ENCODE measurements at regions not wholly inside any gene's neighbourhood (a gene's known extent, or its start where the extent isn't known, plus 50 kb on each side); places are given as distances from the start of the nearest gene placed in this dataset.

GRCh38 chr2:120456867-120457266 is 110.9 kb downstream of the INHBB start:
- H3K4me1 ChIP-seq (ENCODE audit: insufficient read depth, low read length): peaks cover 22% of the 10 kb centered on the region
- no peak overlapping the region for H3K9ac ChIP-seq (ENCODE audit: low read length)
- H4K20me1 ChIP-seq (ENCODE audit: insufficient read depth, low read length): no peaks in the 10 kb centered on the region
- H3K27ac ChIP-seq (ENCODE audit: low read depth, low read length): no peak overlapping the region
- no peaks in the 10 kb centered on the region for H3K79me2 ChIP-seq (ENCODE audit: insufficient read depth, low read length)
- no peak overlapping the region for H3K4me2 ChIP-seq (ENCODE audit: low read length)
- Mint-ChIP-seq H3K27ac (ENCODE audit: unreplicated experiment) (no peak overlapping the region), H3K36me3 (ENCODE audit: low read depth, unreplicated experiment) (peaks cover 2% of the 10 kb centered on the region), H3K4me1 (ENCODE audit: low read depth, unreplicated experiment) (peaks cover 22% of the 10 kb centered on the region), H3K4me3 (ENCODE audit: unreplicated experiment) (no peak overlapping the region), H3K9me3 (ENCODE audit: unreplicated experiment) (peaks cover 17% of the 10 kb centered on the region), H3K27me3 (ENCODE audit: low read depth, unreplicated experiment) (peaks cover 27% of the 10 kb centered on the region)
- peaks cover 2% of the 10 kb centered on the region for H3K9me3 ChIP-seq (ENCODE audit: insufficient read depth, low read depth, low read length)
- no peaks in the 10 kb centered on the region for H3K27me3 ChIP-seq (ENCODE audit: insufficient read depth, low read length)
- H3K36me3 ChIP-seq (ENCODE audit: insufficient read depth, low read length): no peaks in the 10 kb centered on the region
- no peak overlapping the region for H2AFZ ChIP-seq (ENCODE audit: low read depth, low read length)
- FAIRE-seq (no peak), DNase-seq (ENCODE audit: low read depth) (no peak)
- no peak overlapping the region for H3K4me3 ChIP-seq (ENCODE audit: insufficient read depth, low read depth, low read length)
- TF ChIP-seq CTCF (IDR thresholded peaks at IDR 0.05; ENCODE audit: insufficient read depth, low read depth, low read length): no peak
- no peak for TF ChIP-seq EZH2 (IDR thresholded peaks at IDR 0.05; ENCODE audit: insufficient read depth, low read length)

- H3K27ac ChIP-seq (ENCODE audit: low read depth, low read length): no peak overlapping the region
- H3K36me3 ChIP-seq (ENCODE audit: insufficient read depth, low read length): no peaks in the 10 kb centered on the region
- no peak overlapping the region for H3K9ac ChIP-seq (ENCODE audit: low read length)
- H3K4me3 ChIP-seq (ENCODE audit: insufficient read depth, low read depth, low read length): no peak overlapping the region
- Mint-ChIP-seq H3K4me3 (ENCODE audit: unreplicated experiment) (no peak overlapping the region), H3K36me3 (ENCODE audit: low read depth, unreplicated experiment) (peaks cover 2% of the 10 kb centered on the region), H3K9me3 (ENCODE audit: unreplicated experiment) (peaks cover 17% of the 10 kb centered on the region), H3K27me3 (ENCODE audit: low read depth, unreplicated experiment) (peaks cover 37% of the 10 kb centered on the region), H3K27ac (ENCODE audit: unreplicated experiment) (no peak overlapping the region), H3K4me1 (ENCODE audit: low read depth, unreplicated experiment) (peaks cover 5% of the 10 kb centered on the region)
- H3K79me2 ChIP-seq (ENCODE audit: insufficient read depth, low read length): no peaks in the 10 kb centered on the region
- peaks cover 2% of the 10 kb centered on the region for H3K9me3 ChIP-seq (ENCODE audit: insufficient read depth, low read depth, low read length)
- no peak overlapping the region for H2AFZ ChIP-seq (ENCODE audit: low read depth, low read length)
- H3K4me2 ChIP-seq (ENCODE audit: low read length): no peak overlapping the region
- no peaks in the 10 kb centered on the region for H4K20me1 ChIP-seq (ENCODE audit: insufficient read depth, low read length)
- no peak for TF ChIP-seq CTCF (IDR thresholded peaks at IDR 0.05; ENCODE audit: insufficient read depth, low read depth, low read length)
- no peak for TF ChIP-seq EZH2 (IDR thresholded peaks at IDR 0.05; ENCODE audit: insufficient read depth, low read length)
- FAIRE-seq (no peak), DNase-seq (ENCODE audit: low read depth) (no peak)
- peaks cover 7% of the 10 kb centered on the region for H3K4me1 ChIP-seq (ENCODE audit: insufficient read depth, low read length)
- H3K27me3 ChIP-seq (ENCODE audit: insufficient read depth, low read length): peaks cover 2% of the 10 kb centered on the region
Observed at GRCh38 chr2:120460511-120460910, 114.6 kb downstream of the INHBB start.

GRCh38 chr2:120461092-120461491 is 115.2 kb downstream of the INHBB start:
- Histone ChIP-seq H2AFZ (ENCODE audit: low read depth, low read length) (no peak overlapping the region), H4K20me1 (ENCODE audit: insufficient read depth, low read length) (no peaks in the 10 kb centered on the region), H3K79me2 (ENCODE audit: insufficient read depth, low read length) (no peaks in the 10 kb centered on the region), H3K4me1 (ENCODE audit: insufficient read depth, low read length) (peaks cover 7% of the 10 kb centered on the region), H3K9me3 (ENCODE audit: insufficient read depth, low read depth, low read length) (peaks cover 2% of the 10 kb centered on the region), H3K27me3 (ENCODE audit: insufficient read depth, low read length) (peaks cover 2% of the 10 kb centered on the region), H3K27ac (ENCODE audit: low read depth, low read length) (no peak overlapping the region), H3K9ac (ENCODE audit: low read length) (no peak overlapping the region), H3K4me3 (ENCODE audit: insufficient read depth, low read depth, low read length) (no peak overlapping the region), H3K36me3 (ENCODE audit: insufficient read depth, low read length) (no peaks in the 10 kb centered on the region), H3K4me2 (ENCODE audit: low read length) (no peak overlapping the region)
- DNase-seq (ENCODE audit: low read depth) (no peak), FAIRE-seq (no peak)
- H3K36me3 Mint-ChIP-seq (ENCODE audit: low read depth, unreplicated experiment): peaks cover 2% of the 10 kb centered on the region
- no peak overlapping the region for H3K27ac Mint-ChIP-seq (ENCODE audit: unreplicated experiment)
- H3K27me3 Mint-ChIP-seq (ENCODE audit: low read depth, unreplicated experiment): peaks cover 40% of the 10 kb centered on the region
- H3K4me3 Mint-ChIP-seq (ENCODE audit: unreplicated experiment): no peak overlapping the region
- peaks cover 8% of the 10 kb centered on the region for H3K4me1 Mint-ChIP-seq (ENCODE audit: low read depth, unreplicated experiment)
- peaks cover 17% of the 10 kb centered on the region for H3K9me3 Mint-ChIP-seq (ENCODE audit: unreplicated experiment)
- no peak for TF ChIP-seq CTCF (IDR thresholded peaks at IDR 0.05; ENCODE audit: insufficient read depth, low read depth, low read length)
- TF ChIP-seq EZH2 (IDR thresholded peaks at IDR 0.05; ENCODE audit: insufficient read depth, low read length): no peak

All from astrocyte (in vitro differentiated cells and primary cell).